ENCODE measurements at regions not wholly inside any gene's neighbourhood (a gene's known extent, or its start where the extent isn't known, plus 50 kb on each side); places are given as distances from the start of the nearest gene placed in this dataset.

GRCh38 chr1:58979086-58979485 is 195.2 kb upstream of the JUN start:
- no peak for DNase-seq

- DNase-seq = no peak
Observed at GRCh38 chr1:58979677-58980076, 195.8 kb upstream of the JUN start.

GRCh38 chr1:58981392-58981791 is 197.5 kb upstream of the JUN start:
- no peak for DNase-seq

- no peak for DNase-seq
Observed at GRCh38 chr1:58982259-58982998, 198.6 kb upstream of the JUN start.

GRCh38 chr1:58983162-58983561 is 199.3 kb upstream of the JUN start:
- DNase-seq = peak; percentile 42

- DNase-seq = no peak
Observed at GRCh38 chr1:58983633-58984245, 199.9 kb upstream of the JUN start.

- no peak for DNase-seq
Observed at GRCh38 chr1:58986996-58987767, 203.3 kb upstream of the JUN start.

GRCh38 chr1:58988752-58989151 is 204.9 kb upstream of the JUN start:
- DNase-seq = no peak

- DNase-seq = no peak
Observed at GRCh38 chr1:58989845-58990244, 206.0 kb upstream of the JUN start.

GRCh38 chr1:58991305-58991704 is 207.5 kb upstream of the JUN start:
- no peak for DNase-seq

- no peak for DNase-seq
Observed at GRCh38 chr1:58992643-58993042, 208.8 kb upstream of the JUN start.

- DNase-seq = no peak
Observed at GRCh38 chr1:58993403-58993802, 209.6 kb upstream of the JUN start.

- no peak for DNase-seq
Observed at GRCh38 chr1:58994664-58995063, 210.8 kb upstream of the JUN start.

GRCh38 chr1:58996341-58997059 is 212.7 kb upstream of the JUN start:
- no peak for DNase-seq

GRCh38 chr1:58997060-58997411 is 213.2 kb upstream of the JUN start:
- DNase-seq = no peak

- no peak for DNase-seq
Observed at GRCh38 chr1:58997637-58998036, 213.8 kb upstream of the JUN start.

- no peak for DNase-seq
Observed at GRCh38 chr1:58999676-59000075, 215.8 kb upstream of the JUN start.

- DNase-seq = no peak
Observed at GRCh38 chr1:59004755-59005154, 220.9 kb upstream of the JUN start.

- no peak for DNase-seq
Observed at GRCh38 chr1:59005491-59006288, 221.8 kb upstream of the JUN start.

GRCh38 chr1:59006289-59006658 is 222.4 kb upstream of the JUN start:
- DNase-seq = no peak

GRCh38 chr1:59006932-59007331 is 223.1 kb upstream of the JUN start:
- no peak for DNase-seq

GRCh38 chr1:59007429-59007819 is 223.6 kb upstream of the JUN start:
- DNase-seq = no peak

Measured in NCI-H1694 treated with DMSO at 0.1 percent for 48 hours (cell line).